ENCODE measurements at regions not wholly inside any gene's neighbourhood (a gene's known extent, or its start where the extent isn't known, plus 50 kb on each side); places are given as distances from the start of the nearest gene placed in this dataset.

DNA sequence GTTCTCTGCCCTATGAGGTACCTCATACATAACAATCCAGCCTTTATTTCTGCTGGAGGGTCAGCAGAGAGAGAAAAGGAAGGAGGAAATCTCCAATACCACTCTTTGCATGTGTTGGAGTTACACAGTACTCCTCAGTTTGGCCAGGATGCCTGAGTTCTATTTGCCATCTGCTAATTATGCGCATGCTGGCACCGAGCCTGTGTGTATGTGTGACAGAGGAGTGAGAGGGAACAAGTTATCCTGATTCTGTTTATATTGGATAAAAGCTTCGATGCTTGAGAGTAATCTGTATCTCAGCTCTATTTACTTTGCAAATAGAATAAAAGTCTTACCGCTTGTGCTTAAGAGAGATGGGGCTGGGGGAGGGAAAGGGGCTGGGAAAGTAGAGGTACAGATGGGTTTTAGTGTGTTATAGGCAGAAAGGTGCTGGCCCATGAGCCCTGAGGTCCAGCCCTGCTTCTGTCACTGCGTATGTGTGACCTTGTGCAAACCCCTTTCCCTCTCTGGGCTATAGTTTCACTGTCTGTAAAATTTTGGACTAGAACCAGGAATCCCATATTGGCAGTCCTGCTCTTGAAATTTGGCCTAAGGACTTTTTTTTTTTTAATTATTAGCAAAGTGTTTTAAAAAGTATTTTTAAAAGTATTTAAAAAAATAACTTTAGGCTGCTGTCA, 54.5 kb upstream of the PLXNA2 start:
- no peak for DNase-seq (ENCODE audit: low read depth, low spot score)
- H3K27ac ChIP-seq (ENCODE audit: low read length) = no peak overlapping the region
- WGBS (ENCODE audit: insufficient coverage, insufficient read length) = no CpG with 5 or more reads among the region's 5 CpGs
- H3K36me3 ChIP-seq (ENCODE audit: control insufficient read depth, insufficient read depth, low read length) = no peaks in the 10 kb centered on the region
- H3K27me3 ChIP-seq (ENCODE audit: control insufficient read depth, insufficient read depth, low read length) = no peaks in the 10 kb centered on the region
- 0 out of 2 replicates have a peak, but pooled peaks cover 3% of the 10 kb centered on the region for H3K4me1 ChIP-seq (ENCODE audit: control insufficient read depth, insufficient read depth, low read length)
- no peak overlapping the region for H3K4me3 ChIP-seq (ENCODE audit: low read length)
- no peaks in the 10 kb centered on the region for H3K9me3 ChIP-seq (ENCODE audit: control insufficient read depth, insufficient read depth, low read length)

- DNase-seq (ENCODE audit: low read depth, low spot score) = no peak
- no peaks in the 10 kb centered on the region for H3K9me3 ChIP-seq (ENCODE audit: control insufficient read depth, insufficient read depth, low read length)
- no peaks in the 10 kb centered on the region for H3K36me3 ChIP-seq (ENCODE audit: control insufficient read depth, insufficient read depth, low read length)
- no peaks in the 10 kb centered on the region for H3K27me3 ChIP-seq (ENCODE audit: control insufficient read depth, insufficient read depth, low read length)
- no CpG with 5 or more reads among the region's 7 CpGs for WGBS (ENCODE audit: insufficient coverage, insufficient read length)
- no peak overlapping the region for H3K27ac ChIP-seq (ENCODE audit: low read length)
- H3K4me1 ChIP-seq (ENCODE audit: control insufficient read depth, insufficient read depth, low read length) = 0 out of 2 replicates have a peak, but pooled peaks cover 3% of the 10 kb centered on the region
- no peak overlapping the region for H3K4me3 ChIP-seq (ENCODE audit: low read length)
Measured at GRCh38 chr1:208300084-208300770, 56.0 kb upstream of the PLXNA2 start.

GRCh38 chr1:208302699-208303238, 58.6 kb upstream of the PLXNA2 start:
- Histone ChIP-seq H3K27me3 (ENCODE audit: control insufficient read depth, insufficient read depth, low read length) (no peaks in the 10 kb centered on the region), H3K9me3 (ENCODE audit: control insufficient read depth, insufficient read depth, low read length) (no peaks in the 10 kb centered on the region), H3K36me3 (ENCODE audit: control insufficient read depth, insufficient read depth, low read length) (no peaks in the 10 kb centered on the region), H3K4me3 (ENCODE audit: low read length) (no peak overlapping the region), H3K27ac (ENCODE audit: low read length) (no peak overlapping the region), H3K4me1 (ENCODE audit: control insufficient read depth, insufficient read depth, low read length) (0 out of 2 replicates have a peak, but pooled peaks cover 3% of the 10 kb centered on the region)
- WGBS (ENCODE audit: insufficient coverage, insufficient read length) = no CpG with 5 or more reads among the region's 4 CpGs
- no peak for DNase-seq (ENCODE audit: low read depth, low spot score)

- no CpG with 5 or more reads among the region's 8 CpGs for WGBS (ENCODE audit: insufficient coverage, insufficient read length)
- DNase-seq (ENCODE audit: low read depth, low spot score) = no peak
- Histone ChIP-seq H3K4me1 (ENCODE audit: control insufficient read depth, insufficient read depth, low read length) (no peaks in the 10 kb centered on the region), H3K36me3 (ENCODE audit: control insufficient read depth, insufficient read depth, low read length) (no peaks in the 10 kb centered on the region), H3K27me3 (ENCODE audit: control insufficient read depth, insufficient read depth, low read length) (no peaks in the 10 kb centered on the region), H3K9me3 (ENCODE audit: control insufficient read depth, insufficient read depth, low read length) (no peaks in the 10 kb centered on the region), H3K4me3 (ENCODE audit: low read length) (no peak overlapping the region), H3K27ac (ENCODE audit: low read length) (no peak overlapping the region)
Measured at GRCh38 chr1:208303743-208304712, 59.8 kb upstream of the PLXNA2 start.

- no peaks in the 10 kb centered on the region for H3K27me3 ChIP-seq (ENCODE audit: control insufficient read depth, insufficient read depth, low read length)
- no peak for DNase-seq (ENCODE audit: low read depth, low spot score)
- no peak overlapping the region for H3K27ac ChIP-seq (ENCODE audit: low read length)
- no peaks in the 10 kb centered on the region for H3K4me1 ChIP-seq (ENCODE audit: control insufficient read depth, insufficient read depth, low read length)
- no peak overlapping the region for H3K4me3 ChIP-seq (ENCODE audit: low read length)
- H3K9me3 ChIP-seq (ENCODE audit: control insufficient read depth, insufficient read depth, low read length) = no peaks in the 10 kb centered on the region
- WGBS (ENCODE audit: insufficient coverage, insufficient read length) = no CpG with 5 or more reads among the region's 3 CpGs
- H3K36me3 ChIP-seq (ENCODE audit: control insufficient read depth, insufficient read depth, low read length) = no peaks in the 10 kb centered on the region
Measured at GRCh38 chr1:208308221-208308620, 64.0 kb upstream of the PLXNA2 start.

GRCh38 chr1:208309771-208310170, 65.6 kb upstream of the PLXNA2 start:
- no peaks in the 10 kb centered on the region for H3K27me3 ChIP-seq (ENCODE audit: control insufficient read depth, insufficient read depth, low read length)
- H3K36me3 ChIP-seq (ENCODE audit: control insufficient read depth, insufficient read depth, low read length) = no peaks in the 10 kb centered on the region
- no peaks in the 10 kb centered on the region for H3K9me3 ChIP-seq (ENCODE audit: control insufficient read depth, insufficient read depth, low read length)
- H3K4me1 ChIP-seq (ENCODE audit: control insufficient read depth, insufficient read depth, low read length) = no peaks in the 10 kb centered on the region
- DNase-seq (ENCODE audit: low read depth, low spot score) = no peak
- no peak overlapping the region for H3K27ac ChIP-seq (ENCODE audit: low read length)
- no peak overlapping the region for H3K4me3 ChIP-seq (ENCODE audit: low read length)
- no CpG with 5 or more reads among the region's 7 CpGs for WGBS (ENCODE audit: insufficient coverage, insufficient read length)

GRCh38 chr1:208312706-208313105, 68.5 kb upstream of the PLXNA2 start:
- no peaks in the 10 kb centered on the region for H3K27me3 ChIP-seq (ENCODE audit: control insufficient read depth, insufficient read depth, low read length)
- no peaks in the 10 kb centered on the region for H3K9me3 ChIP-seq (ENCODE audit: control insufficient read depth, insufficient read depth, low read length)
- DNase-seq (ENCODE audit: low read depth, low spot score) = no peak
- H3K4me1 ChIP-seq (ENCODE audit: control insufficient read depth, insufficient read depth, low read length) = no peaks in the 10 kb centered on the region
- no peak overlapping the region for H3K27ac ChIP-seq (ENCODE audit: low read length)
- no peaks in the 10 kb centered on the region for H3K36me3 ChIP-seq (ENCODE audit: control insufficient read depth, insufficient read depth, low read length)
- H3K4me3 ChIP-seq (ENCODE audit: low read length) = no peak overlapping the region

GRCh38 chr1:208314431-208314830, 70.2 kb upstream of the PLXNA2 start:
- no peak overlapping the region for H3K27ac ChIP-seq (ENCODE audit: low read length)
- no CpG with 5 or more reads among the region's 2 CpGs for WGBS (ENCODE audit: insufficient coverage, insufficient read length)
- H3K36me3 ChIP-seq (ENCODE audit: control insufficient read depth, insufficient read depth, low read length) = no peaks in the 10 kb centered on the region
- no peaks in the 10 kb centered on the region for H3K9me3 ChIP-seq (ENCODE audit: control insufficient read depth, insufficient read depth, low read length)
- no peak overlapping the region for H3K4me3 ChIP-seq (ENCODE audit: low read length)
- H3K27me3 ChIP-seq (ENCODE audit: control insufficient read depth, insufficient read depth, low read length) = no peaks in the 10 kb centered on the region
- H3K4me1 ChIP-seq (ENCODE audit: control insufficient read depth, insufficient read depth, low read length) = no peaks in the 10 kb centered on the region
- no peak for DNase-seq (ENCODE audit: low read depth, low spot score)

- Histone ChIP-seq H3K4me1 (ENCODE audit: control insufficient read depth, insufficient read depth, low read length) (no peaks in the 10 kb centered on the region), H3K9me3 (ENCODE audit: control insufficient read depth, insufficient read depth, low read length) (no peaks in the 10 kb centered on the region), H3K36me3 (ENCODE audit: control insufficient read depth, insufficient read depth, low read length) (no peaks in the 10 kb centered on the region), H3K4me3 (ENCODE audit: low read length) (no peak overlapping the region), H3K27me3 (ENCODE audit: control insufficient read depth, insufficient read depth, low read length) (no peaks in the 10 kb centered on the region), H3K27ac (ENCODE audit: low read length) (no peak overlapping the region)
- WGBS (ENCODE audit: insufficient coverage, insufficient read length) = no CpG with 5 or more reads among the region's 2 CpGs
- DNase-seq (ENCODE audit: low read depth, low spot score) = no peak
Measured at GRCh38 chr1:208318150-208318734, 74.1 kb upstream of the PLXNA2 start.

DNA sequence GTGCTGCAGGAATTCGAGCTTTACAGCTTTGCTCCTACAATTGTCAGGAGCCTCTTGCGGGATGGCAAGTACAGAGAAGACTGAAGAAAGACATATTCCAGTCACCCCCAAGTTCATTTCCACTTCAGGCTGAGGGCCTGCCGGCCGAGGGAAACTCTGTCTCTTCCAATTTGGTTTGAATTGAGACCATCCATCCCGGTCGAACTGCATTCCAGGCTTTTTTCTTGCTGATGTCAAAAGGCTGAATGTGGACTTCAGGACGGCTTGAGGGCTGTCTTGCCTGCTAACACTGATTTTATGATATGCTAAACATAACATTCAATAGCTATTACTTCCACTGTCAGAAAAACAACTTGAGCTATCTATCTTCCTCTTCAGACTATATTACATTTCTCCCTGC, 79.8 kb upstream of the PLXNA2 start:
- Histone ChIP-seq H3K36me3 (ENCODE audit: control insufficient read depth, insufficient read depth, low read length) (no peaks in the 10 kb centered on the region), H3K27ac (ENCODE audit: low read length) (no peak overlapping the region), H3K4me3 (ENCODE audit: low read length) (no peak overlapping the region), H3K4me1 (ENCODE audit: control insufficient read depth, insufficient read depth, low read length) (no peaks in the 10 kb centered on the region), H3K9me3 (ENCODE audit: control insufficient read depth, insufficient read depth, low read length) (no peaks in the 10 kb centered on the region), H3K27me3 (ENCODE audit: control insufficient read depth, insufficient read depth, low read length) (no peaks in the 10 kb centered on the region)
- no peak for DNase-seq (ENCODE audit: low read depth, low spot score)
- no CpG with 5 or more reads among the region's 7 CpGs for WGBS (ENCODE audit: insufficient coverage, insufficient read length)
